HG02588 (cell line): ENCODE measurements at regions not wholly inside any gene's neighbourhood (a gene's known extent, or its start where the extent isn't known, plus 50 kb on each side); places are given as distances from the start of the nearest gene placed in this dataset.
"Not testable (repeated sequence)": the region's sequence is repeated elsewhere in the genome, so short reads cannot be mapped to it uniquely, and the experiment has no call there.

Experiments
- ATAC-seq: cut with Tn5 transposase; IDR thresholded peaks from one replicate; pipeline ENCODE4 v1.9.1; 2021; ENCODE audit warnings: mild to moderate bottlenecking, moderate library complexity; ENCODE audit not compliant: unreplicated experiment

DNA sequence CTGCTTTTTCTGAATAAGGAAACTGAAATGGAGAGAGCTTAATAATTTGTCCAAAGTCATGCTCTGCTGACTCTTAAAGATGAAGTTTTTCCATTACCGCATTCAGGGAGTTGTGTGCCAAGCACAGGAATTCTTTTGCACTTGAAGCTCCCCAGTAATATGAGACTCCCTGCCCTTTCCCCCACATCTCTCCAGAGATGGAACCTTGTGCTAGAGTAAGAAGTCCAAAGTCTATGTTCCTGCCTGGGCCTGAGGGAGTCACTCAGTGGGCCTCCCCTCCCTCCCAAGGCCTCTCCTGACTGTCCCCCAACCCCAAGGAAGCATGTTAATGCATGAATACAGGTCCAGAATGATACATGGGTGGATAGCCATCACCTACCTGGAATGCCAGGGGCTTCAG, 173.3 kb upstream of the SEMA6A start:
- ATAC-seq: no peak

DNA sequence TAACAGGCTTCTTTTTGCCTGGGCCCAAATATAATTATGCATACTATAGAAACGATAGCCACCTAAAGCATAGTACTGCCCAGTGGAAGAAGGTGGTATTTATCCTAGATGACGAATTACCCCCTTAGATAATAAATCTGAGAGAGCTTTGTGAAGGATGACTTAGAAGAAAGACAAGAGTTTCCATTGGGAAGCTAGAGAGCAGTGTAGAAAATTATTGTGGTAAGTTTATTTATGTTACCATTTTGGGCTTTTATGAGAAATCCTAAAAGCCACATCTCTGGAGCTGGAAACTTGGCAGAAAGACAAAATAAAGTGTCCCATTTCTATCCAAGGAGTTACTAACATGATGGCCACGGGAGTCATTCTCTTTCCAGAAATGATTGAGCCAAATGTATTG, 172.0 kb upstream of the SEMA6A start:
- no peak for ATAC-seq

DNA sequence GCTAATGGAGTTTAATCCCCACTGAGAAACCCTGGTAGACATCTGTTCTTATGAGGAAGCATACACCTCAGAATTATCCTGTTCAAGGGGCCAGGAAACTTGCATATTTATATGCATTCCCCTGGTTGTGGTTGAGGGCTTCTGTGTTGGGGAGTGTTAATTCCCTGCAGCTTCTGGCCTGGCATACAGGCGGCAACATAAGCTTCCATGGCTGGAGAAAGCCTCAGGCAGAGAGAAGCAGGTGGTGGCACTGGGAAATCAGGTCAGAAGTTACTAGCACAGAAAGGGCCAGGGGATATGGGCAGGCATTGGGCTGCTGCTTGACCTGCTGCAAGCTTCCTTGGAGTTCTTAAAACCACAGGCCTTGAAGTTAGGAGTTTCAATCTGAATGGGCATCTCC, 166.1 kb upstream of the SEMA6A start:
- ATAC-seq: no peak

DNA sequence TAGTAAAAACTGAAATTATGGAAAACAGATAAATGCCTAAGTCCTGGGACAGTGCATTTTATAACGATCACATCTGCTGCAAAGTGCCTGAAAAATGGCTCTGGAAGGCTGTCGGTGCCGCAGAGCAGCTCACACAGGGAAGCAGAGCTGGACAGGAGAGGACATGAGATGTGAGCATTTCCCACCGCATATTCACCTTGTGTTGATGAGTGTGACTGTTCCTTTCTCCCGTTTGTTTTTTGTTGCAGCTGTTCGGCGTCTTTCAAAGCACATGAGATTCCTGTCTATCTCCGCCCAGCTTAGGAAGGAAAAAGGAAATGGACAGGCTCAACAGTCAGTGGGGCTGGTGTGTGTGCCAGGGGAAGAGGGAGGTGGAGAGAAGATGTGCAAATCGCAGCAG, 164.9 kb upstream of the SEMA6A start:
- no peak for ATAC-seq

DNA sequence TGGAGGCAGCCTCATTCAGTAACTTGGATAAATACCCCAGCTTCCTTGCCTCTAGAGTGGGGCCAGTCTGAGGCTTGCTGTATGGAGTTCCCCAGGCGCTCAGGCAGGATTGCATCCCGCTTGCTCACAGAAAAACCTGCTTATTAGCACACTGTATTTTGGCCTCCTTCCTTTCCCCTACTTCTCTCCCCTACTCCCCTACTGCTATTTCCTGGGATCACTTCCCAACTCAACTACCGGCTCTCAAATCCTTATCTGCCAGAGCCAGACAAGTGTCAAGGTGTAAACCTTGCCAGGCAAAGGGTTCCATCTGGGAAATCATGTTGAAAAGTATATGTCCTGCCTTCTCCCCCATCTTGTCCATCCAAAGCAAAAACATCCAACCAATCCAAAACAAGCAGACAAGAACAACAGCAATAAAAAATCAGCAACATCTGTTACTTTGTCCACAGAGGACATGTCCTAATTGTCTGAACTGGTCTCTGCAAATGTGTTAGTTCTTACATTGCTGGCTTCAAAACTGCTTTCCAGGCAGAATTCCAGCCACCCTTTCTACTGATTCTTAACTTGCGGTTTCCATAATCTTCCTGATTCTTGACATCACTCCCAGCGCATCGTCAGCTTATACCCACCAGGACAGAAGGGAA, 164.1 kb upstream of the SEMA6A start:
- ATAC-seq: no peak

DNA sequence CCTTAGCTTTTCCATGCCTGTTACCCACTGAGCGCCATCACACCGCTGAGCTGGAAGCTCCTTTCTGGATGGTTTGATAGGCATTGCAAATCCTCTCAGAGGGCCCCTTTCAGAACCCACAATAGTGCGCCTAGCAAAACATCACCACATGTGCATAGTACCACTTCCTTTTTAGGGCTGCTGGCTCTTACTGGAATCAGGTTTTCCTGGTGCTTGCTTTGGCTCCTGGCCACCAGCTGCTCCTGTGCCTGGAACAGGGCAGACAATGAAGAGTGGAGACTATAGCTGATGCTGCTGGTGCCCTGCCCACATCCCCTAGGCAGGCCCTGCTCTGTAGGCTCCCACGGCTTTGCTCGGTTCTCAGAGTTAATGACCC, 163.6 kb upstream of the SEMA6A start:
- ATAC-seq: no peak

DNA sequence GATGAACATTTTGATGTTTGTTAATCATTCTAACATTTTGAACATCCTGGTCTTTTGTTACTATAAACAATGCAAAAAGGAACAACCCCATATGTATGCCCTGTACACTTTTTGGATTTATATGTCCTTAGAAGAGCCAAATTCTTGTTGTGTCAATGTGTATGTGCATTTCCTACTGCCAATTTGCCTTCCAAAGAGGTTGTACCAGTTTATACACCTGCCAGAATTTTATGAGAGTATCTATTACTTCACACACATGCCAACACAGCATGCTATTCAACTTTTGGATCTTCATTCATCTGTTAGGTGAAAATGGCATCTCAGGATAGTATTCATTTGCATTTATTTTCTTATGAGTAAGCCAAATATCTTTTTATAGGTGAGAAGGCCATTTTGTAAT, 162.0 kb upstream of the SEMA6A start:
- ATAC-seq: no peak

DNA sequence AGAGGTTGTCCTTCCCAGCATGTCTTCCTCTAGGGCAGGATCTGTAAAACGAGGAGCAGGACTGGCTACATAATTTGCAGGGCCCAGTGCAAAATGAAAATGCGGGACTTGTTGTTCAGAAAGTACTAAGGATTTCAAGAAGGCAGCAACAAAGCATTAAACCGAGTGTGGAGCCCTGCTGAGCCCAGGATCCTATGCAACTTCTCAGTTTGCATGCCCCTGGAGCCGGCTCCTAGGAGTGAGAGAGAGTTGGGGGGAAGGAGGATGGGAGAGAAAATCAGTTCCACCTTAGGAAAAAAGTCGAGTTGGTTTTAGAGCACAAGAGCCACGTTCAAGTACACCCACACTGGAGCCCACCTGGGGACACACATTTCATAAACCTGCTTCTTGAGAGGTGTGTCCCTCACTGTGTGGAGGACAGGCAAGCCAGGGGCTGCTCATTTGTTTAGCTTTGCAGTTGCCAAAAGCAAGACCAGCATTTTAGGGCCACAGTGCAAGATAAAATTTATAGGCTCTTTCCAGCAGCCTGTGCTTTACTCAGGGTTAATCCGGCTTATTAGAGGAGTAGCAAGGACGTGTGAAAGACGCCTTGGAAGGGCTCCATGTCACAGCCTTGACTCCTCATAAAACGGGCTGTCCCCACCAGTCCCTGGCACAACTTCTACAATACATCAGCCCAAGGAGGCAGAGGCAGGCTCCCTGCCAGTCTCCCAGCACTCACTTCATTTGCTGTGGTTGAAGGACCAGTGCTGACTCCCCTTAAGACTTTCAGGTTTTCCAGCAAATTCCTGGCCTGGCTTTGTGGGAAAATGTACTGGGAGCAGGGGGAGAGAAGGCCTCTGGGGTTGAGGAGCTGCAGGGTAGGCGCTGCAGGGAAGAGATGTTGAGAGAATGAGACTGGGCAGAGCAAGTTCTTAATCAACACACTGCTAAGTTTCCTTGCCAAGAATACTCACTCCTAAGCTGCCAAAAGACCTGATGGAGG, 159.7 kb upstream of the SEMA6A start:
- ATAC-seq: no peak

DNA sequence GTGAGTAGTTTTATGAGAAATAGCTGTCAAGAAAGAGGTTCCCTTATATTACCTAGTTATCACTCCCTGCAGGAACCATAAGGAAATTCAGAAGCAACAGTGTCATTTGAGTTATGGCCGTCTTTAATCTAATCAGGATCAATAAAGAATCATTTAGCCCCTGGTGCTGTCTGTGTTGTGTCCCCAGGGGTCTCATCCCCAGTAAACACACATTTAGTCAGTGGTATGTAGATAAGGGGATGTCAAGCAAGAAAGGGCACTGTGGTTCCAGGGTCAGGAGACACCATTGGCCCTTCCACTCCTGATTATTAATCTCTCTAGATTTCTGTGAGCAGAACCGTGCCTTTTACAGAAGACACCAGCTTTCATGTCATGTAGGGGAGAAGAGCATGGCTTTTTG, 158.0 kb upstream of the SEMA6A start:
- ATAC-seq: no peak

DNA sequence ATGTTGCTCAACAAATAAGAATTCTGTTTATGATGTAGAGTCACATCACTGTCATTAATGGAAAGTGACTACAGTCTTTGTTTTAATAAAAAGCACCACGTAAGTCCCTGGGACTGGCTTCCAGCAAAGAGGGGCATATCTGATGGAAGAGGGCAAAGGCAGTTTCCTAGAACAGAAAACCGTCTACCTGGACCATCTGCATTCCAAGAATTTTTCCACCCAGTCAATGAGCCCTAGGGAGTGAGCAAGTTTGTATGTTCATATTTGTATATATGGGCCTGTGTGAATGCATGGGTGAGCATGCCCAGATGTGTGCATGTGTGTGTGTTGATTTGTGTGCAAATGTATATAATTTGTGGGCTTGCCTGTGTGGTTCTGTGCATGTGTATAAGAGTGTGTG, 156.8 kb upstream of the SEMA6A start:
- no peak for ATAC-seq

DNA sequence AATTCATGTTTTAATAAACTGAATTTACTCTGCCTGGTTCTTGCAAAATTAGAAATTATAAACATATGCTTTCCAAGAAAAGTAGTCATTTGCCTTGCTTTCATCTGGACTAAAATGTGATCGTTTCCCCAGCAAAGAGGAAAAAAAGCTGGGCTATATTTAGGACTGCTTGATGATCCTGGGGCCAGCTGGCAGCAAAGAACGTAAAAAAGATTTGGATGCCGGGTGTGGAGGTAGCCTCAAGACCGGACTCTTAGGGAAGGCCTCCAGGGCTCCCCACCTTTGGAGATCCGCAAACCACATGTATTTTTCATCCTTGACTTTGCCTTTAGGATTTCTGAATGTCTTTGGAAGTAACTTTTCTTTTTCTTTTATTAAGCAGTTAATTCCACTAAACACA, 156.1 kb upstream of the SEMA6A start:
- no peak for ATAC-seq

DNA sequence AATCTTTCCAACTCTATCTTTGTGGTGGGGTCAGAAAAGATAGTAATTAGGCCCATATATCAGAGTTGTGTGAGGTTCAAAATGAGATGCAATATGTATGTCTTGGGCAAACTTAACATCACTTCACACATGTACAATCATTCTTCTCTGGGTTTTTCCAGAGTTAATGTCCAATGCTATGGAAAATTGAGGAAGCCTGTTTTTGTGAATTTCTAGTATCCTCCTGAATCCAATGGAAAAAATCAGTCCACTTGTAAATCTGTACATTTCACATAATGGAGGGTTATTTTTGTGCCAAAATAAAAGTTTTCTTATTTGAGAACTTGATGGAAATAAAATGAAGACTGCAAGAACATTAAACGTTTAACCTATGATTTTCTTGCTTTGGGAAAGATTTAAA, 155.6 kb upstream of the SEMA6A start:
- ATAC-seq: no peak

DNA sequence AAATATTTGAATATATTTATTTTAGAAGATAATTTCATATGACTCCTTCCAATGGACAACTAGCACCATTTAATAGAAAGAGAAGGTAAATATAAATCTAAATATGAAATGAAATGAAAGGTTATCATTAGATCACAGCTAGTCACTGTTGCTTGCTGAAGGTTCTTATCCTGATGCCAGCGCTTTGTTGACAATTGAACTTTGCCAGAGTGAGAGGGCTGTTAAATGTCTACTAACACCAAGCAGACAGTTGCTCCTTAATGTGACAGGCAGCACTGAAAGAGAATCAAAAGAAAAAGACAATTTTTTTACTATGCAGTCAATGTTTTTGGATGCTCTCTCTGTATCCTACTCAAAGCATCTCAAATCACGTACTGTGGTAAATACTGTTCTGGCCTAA, 152.6 kb upstream of the SEMA6A start:
- no peak for ATAC-seq

DNA sequence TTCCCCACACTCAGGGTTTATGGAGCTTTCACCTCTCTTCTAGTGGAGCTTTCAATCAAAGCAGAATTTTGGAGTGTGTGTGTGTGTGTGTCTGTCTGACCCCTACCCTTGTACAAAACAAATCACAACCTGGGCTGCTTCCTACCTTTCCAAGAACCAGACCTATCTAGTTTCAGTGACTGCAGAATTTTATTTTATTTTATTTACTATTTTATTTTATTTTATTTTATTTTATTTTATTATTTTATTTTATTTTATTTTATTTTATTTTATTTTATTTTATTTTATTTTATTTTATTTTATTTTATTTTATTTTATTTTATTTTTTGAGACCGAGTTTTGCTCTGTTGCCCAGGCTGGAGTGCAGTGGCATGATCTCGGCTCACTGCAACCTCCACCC, 151.6 kb upstream of the SEMA6A start:
- ATAC-seq: not testable (repeated sequence)

DNA sequence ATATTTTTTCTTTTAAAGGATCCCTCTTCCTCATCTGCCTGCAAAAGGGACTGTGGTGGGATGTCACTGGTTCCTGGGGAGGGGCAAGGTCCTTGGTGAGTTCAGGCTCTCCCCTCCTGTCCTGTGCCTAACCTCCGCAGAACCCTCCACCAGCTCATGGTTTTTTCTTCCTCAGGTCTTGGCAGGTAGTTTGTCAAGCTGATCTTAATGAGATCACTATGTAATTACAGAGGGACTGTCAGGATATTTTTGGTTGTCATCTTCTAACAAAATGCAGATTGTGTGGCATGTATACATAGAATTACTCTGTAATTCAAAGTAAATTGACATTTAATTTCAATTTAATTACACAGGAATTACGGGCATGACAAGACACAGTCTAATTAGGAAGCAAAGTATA, 150.3 kb upstream of the SEMA6A start:
- ATAC-seq: no peak

DNA sequence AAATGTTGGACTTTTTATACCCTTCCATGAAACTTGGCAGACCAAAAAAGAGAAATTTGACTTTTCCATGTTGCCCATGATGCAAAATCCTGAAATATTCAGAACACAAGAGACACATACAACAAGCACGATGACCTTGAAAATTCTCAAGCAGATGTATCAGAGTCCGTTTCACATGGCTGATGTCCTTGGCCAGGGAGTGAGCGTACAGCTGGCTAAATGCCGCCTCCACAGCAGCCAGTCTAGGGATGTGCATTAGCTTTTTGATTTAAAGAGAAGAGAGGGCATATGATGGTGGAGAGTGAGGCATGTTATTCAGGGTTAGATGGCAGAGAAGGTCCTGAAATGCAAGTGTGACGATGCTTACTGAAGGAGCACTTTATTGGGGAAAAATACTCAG, 148.0 kb upstream of the SEMA6A start:
- ATAC-seq: no peak

DNA sequence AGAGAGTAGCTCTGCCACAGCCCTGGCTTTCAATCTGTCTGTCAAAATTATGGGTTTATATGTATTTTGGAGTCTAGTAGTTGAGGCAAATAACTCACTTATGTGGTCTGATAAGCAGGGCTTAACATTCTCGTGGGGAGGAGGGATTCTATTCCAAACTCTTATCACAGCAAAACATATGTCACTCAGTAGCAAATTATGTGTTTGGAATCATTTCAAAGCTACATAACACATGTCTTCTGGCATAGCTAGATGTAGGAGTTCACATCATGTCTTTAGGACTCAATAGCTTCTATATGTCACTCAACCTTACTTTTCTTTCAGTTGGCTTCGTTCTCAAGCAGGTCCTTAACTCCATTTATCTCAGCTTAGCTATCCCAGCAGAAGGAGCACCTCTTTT, 144.5 kb upstream of the SEMA6A start:
- ATAC-seq: no peak

DNA sequence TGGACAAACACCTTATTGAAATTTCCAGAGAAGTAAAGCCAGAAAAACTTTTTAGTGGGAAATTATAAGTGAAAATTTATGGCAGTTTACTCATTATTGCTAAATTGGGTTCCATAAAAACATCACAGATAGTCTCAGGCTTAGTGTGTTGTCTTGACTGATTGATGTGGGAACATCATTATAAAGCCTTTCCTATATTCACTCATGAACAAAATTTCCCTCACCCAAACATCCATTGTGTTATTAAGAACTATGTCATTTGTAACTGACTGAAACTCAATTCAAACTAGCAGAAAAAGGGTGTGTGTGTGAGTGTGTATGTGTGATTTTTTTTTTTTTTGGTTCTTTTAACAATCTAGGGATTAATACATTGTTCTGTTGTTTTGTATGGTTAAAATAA, 143.7 kb upstream of the SEMA6A start:
- ATAC-seq: no peak

DNA sequence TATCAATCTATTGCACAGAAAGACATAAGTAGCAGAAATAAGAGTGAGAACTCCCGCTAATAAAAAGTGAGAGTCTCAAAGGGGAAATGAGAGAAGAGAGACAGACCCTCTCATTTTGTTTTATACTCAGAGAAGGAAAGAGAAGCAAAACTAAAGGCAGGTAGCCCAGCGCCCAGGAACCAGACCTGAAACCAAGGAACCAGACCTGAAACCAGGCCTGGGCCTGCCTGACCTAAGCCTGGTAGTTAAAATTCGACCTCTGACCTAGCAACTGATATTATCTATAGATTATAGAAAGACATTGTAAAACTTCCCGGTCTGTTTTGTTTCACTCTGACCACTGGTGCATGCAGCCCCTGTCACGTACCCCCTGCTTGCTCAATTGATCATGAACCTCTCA, 134.5 kb upstream of the SEMA6A start:
- no peak for ATAC-seq

DNA sequence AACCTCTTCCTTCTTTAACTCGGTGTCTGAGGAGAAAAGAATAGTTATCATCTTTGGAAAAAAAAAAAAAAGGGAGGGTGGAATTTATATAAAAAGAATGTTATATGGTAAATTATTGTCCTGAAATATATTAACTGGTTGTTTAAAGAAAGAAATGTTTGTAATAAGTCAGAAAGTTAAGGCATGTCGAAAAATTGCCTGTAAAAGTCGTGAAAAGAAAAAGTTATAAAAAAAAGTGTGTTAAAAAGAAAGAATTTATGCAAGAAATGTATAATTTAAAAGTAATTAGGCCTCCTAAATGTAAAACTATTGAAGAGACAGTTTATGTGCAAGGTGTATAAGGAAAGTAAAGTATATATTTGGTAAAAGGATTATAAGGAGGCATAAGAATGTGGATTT, 130.5 kb upstream of the SEMA6A start:
- not testable (repeated sequence) for ATAC-seq

DNA sequence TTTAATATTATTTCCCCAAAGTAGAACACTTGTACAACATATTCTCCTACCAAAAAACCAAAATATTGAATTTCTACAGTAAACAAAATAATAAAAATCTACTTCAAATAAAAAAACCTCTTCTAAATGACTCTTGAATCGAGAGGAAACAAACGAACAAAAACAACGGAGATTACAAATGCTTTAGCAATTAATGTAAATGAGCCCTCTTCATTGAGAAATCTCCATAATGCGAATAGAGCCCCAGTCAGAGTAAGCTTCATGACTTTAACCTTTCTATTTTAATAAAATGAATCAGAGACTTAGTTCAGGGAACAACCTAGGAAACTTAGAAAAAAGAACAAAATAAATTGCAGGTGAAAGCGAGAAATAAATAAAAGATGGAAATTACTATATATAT, 129.3 kb upstream of the SEMA6A start:
- ATAC-seq: no peak

DNA sequence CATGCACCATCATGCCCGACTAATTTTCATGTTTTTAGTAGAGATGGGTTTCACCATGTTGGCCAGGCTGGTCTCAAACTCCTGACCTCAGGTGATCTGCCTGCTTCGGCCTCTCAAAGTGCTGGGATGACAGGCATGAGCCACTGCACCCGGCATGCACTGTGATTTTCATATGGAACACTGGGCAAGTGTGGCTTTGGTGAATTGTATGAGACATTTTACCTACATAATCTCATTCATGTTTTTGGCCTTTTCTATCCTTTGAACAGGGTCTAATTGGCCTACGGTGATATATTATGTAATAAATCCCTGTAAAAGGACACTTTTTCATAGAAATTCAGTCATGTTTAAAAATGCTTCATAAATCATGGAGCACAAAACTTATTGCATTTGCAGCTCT, 128.7 kb upstream of the SEMA6A start:
- ATAC-seq: no peak
